Neural cell (in vitro differentiated cells): ENCODE measurements at regions not wholly inside any gene's neighbourhood (a gene's known extent, or its start where the extent isn't known, plus 50 kb on each side); places are given as distances from the start of the nearest gene placed in this dataset.

Experiments
- H2AFZ ChIP-seq: fragments of 200-600, 300-800 bp; sonication (generic), shearing (Covaris generic); 2 replicates; pipeline ENCODE4 v1.6.0; 2014; ENCODE audit warnings: low read depth, mild to moderate bottlenecking, antibody characterized with exemption, low read length, moderate library complexity
- H3F3A ChIP-seq: fragments of 200-600 bp; shearing (Covaris generic); 2 replicates; pipeline ENCODE4 v1.6.1; 2016; ENCODE audit warnings: mild to moderate bottlenecking, moderate library complexity, mixed read lengths, antibody characterized with exemption, low read length; ENCODE audit not compliant: insufficient read depth, poor library complexity, severe bottlenecking
- H3K27ac ChIP-seq: fragments of 200-600, 300-800 bp; sonication (generic), shearing (Covaris generic); 2 replicates; pipeline ENCODE4 v1.5.1; 2014; ENCODE audit warnings: mild to moderate bottlenecking, low read length, moderate library complexity
- H3K27me3 ChIP-seq: fragments of 300-800, 200-600 bp; sonication (generic), shearing (Covaris generic); 2 replicates; pipeline ENCODE4 v1.6.0; 2014; ENCODE audit warnings: mild to moderate bottlenecking, low read depth, low read length, moderate library complexity; ENCODE audit not compliant: insufficient read depth
- H3K36me3 ChIP-seq: fragments of 300-800, 200-600 bp; sonication (generic), shearing (Covaris generic); 2 replicates; pipeline ENCODE4 v1.5.1; 2014; ENCODE audit warnings: mild to moderate bottlenecking, antibody characterized with exemption, low read length, moderate library complexity; ENCODE audit not compliant: insufficient read depth
- H3K4me2 ChIP-seq: fragments of 300-800, 200-600 bp; sonication (generic), shearing (Covaris generic); 2 replicates; pipeline ENCODE4 v1.6.0; 2014; ENCODE audit warnings: mild to moderate bottlenecking, low read length
- H3K4me3 ChIP-seq: fragments of 300-800, 200-600 bp; sonication (generic), shearing (Covaris generic); 2 replicates; pipeline ENCODE4 v1.5.1; 2014; ENCODE audit warnings: mild to moderate bottlenecking, low read length, moderate library complexity
- H3K79me2 ChIP-seq: fragments of 200-600 bp; shearing (Covaris generic); replicated peaks from 2 replicates; pipeline ENCODE4 v1.6.0; 2014; ENCODE audit warnings: mild to moderate bottlenecking, low read length, moderate library complexity; ENCODE audit not compliant: insufficient read depth
- H3K9ac ChIP-seq: fragments of 300-800, 200-600 bp; sonication (generic), shearing (Covaris generic); 2 replicates; pipeline ENCODE4 v1.6.1; 2016; ENCODE audit warnings: mild to moderate bottlenecking, low read length, mixed read lengths
- H3K9me2 ChIP-seq: fragments of 200-600 bp; shearing (Covaris generic); 2 replicates; pipeline ENCODE4 v1.6.1; 2016; ENCODE audit warnings: mild to moderate bottlenecking, low read length, mixed read lengths; ENCODE audit not compliant: insufficient read depth
- H3K9me3 ChIP-seq: fragments of 200-600, 300-800 bp; sonication (generic), shearing (Covaris generic); 2 replicates; pipeline ENCODE4 v1.6.1; 2016; ENCODE audit warnings: mild to moderate bottlenecking, mixed run types, low read length, moderate library complexity, mixed read lengths
- H4K20me1 ChIP-seq: fragments of 200-600 bp; shearing (Covaris generic); 2 replicates; pipeline ENCODE4 v1.6.1; 2016; ENCODE audit warnings: mild to moderate bottlenecking, mixed run types; ENCODE audit not compliant: insufficient read depth
- EP300 ChIP-seq: fragments of 450-650 bp; conservative IDR thresholded peaks from 2 replicates; pipeline ENCODE4 v1.6.1; 2014; ENCODE audit warnings: antibody characterized with exemption, mild to moderate bottlenecking, moderate library complexity; ENCODE audit not compliant: poor library complexity, severe bottlenecking
- EZH2 ChIP-seq: fragments of 200-600, 300-800 bp; shearing (Covaris generic), sonication (generic); IDR thresholded peaks from 2 replicates; pipeline ENCODE4 v1.6.1; 2014; ENCODE audit warnings: antibody characterized with exemption, low read length, borderline replicate concordance, mild to moderate bottlenecking; ENCODE audit not compliant: insufficient read depth, poor library complexity, severe bottlenecking
- MXI1 ChIP-seq: fragments of 450-650 bp; conservative IDR thresholded peaks from 2 replicates; pipeline ENCODE4 v1.6.1; 2014; ENCODE audit warnings: antibody characterized with exemption, mild to moderate bottlenecking; ENCODE audit not compliant: poor library complexity, severe bottlenecking
- POLR2AphosphoS5 ChIP-seq: IDR thresholded peaks from 2 replicates; pipeline ENCODE4 v1.6.1; 2012
- RAD21 ChIP-seq: fragments of 450-650 bp; conservative IDR thresholded peaks from 2 replicates; pipeline ENCODE4 v1.6.1; 2014; ENCODE audit warnings: antibody characterized with exemption, mild to moderate bottlenecking, moderate library complexity
- REST ChIP-seq: IDR thresholded peaks from 2 replicates; pipeline ENCODE4 v1.6.1; 2012; ENCODE audit warnings: borderline replicate concordance
- SMC3 ChIP-seq: fragments of 450-650 bp; conservative IDR thresholded peaks from 2 replicates; pipeline ENCODE4 v1.6.1; 2014; ENCODE audit warnings: antibody characterized with exemption, mild to moderate bottlenecking, moderate library complexity; ENCODE audit not compliant: poor library complexity
- TAF1 ChIP-seq: IDR thresholded peaks from 2 replicates; pipeline ENCODE4 v1.6.1; 2012; ENCODE audit warnings: low read depth
- TF ChIP-seq, protein P1 (sequence below): fragments of 450-650 bp; IDR thresholded peaks from 2 replicates; pipeline ENCODE4 v1.5.1; 2014; ENCODE audit warnings: antibody characterized with exemption, mild to moderate bottlenecking, moderate library complexity; ENCODE audit not compliant: poor library complexity, severe bottlenecking

DNA sequence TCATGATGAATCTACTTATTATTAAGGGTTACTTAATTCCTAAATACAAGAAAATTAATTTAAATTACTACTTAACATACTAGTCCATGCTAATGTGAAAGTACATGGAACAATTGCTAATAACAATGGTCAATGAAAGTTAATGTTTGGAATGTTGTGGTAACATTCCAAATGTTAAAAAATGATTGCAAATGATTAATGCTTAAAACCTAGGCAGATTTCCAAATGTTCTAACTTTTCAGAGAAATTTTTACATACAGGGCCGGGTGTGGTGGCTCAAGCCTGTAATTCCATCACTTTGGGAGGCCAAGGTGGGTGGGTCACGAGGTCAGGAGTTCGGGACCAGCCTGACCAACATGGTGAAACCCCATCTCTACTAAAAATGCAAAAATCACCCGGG lies 1851.3 kb upstream of the PCDH7 start:
- Histone ChIP-seq H3K27me3 (no peaks in the 10 kb centered on the region), H3K79me2 (no peaks in the 10 kb centered on the region), H3K36me3 (no peaks in the 10 kb centered on the region), H3K9me2 (no peaks in the 10 kb centered on the region), H3K4me3 (no peak overlapping the region), H3K9me3 (no peaks in the 10 kb centered on the region), H3K9ac (no peak overlapping the region), H4K20me1 (no peaks in the 10 kb centered on the region), H2AFZ (no peak overlapping the region), H3F3A (no peaks in the 10 kb centered on the region), H3K27ac (no peak overlapping the region), H3K4me2 (no peak overlapping the region)
- TF ChIP-seq TAF1 (no peak), EZH2 (no peak), REST (no peak), EP300 (no peak), SMC3 (no peak), POLR2AphosphoS5 (no peak), MXI1 (no peak), RAD21 (no peak)
- TF ChIP-seq, protein P1, sequence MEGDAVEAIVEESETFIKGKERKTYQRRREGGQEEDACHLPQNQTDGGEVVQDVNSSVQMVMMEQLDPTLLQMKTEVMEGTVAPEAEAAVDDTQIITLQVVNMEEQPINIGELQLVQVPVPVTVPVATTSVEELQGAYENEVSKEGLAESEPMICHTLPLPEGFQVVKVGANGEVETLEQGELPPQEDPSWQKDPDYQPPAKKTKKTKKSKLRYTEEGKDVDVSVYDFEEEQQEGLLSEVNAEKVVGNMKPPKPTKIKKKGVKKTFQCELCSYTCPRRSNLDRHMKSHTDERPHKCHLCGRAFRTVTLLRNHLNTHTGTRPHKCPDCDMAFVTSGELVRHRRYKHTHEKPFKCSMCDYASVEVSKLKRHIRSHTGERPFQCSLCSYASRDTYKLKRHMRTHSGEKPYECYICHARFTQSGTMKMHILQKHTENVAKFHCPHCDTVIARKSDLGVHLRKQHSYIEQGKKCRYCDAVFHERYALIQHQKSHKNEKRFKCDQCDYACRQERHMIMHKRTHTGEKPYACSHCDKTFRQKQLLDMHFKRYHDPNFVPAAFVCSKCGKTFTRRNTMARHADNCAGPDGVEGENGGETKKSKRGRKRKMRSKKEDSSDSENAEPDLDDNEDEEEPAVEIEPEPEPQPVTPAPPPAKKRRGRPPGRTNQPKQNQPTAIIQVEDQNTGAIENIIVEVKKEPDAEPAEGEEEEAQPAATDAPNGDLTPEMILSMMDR: no peak

GRCh38 chr4:28879178-28879577 lies 1841.0 kb upstream of the PCDH7 start:
- TF ChIP-seq REST: no peak
- TF ChIP-seq, protein P1: no peak
- TF ChIP-seq EZH2: no peak
- TF ChIP-seq RAD21: no peak
- no peak for TF ChIP-seq SMC3
- no peak for TF ChIP-seq POLR2AphosphoS5
- no peak for TF ChIP-seq MXI1
- TF ChIP-seq EP300: no peak
- H3K27ac ChIP-seq: no peak overlapping the region
- no peaks in the 10 kb centered on the region for H4K20me1 ChIP-seq
- no peak overlapping the region for H3K4me2 ChIP-seq
- no peaks in the 10 kb centered on the region for H3F3A ChIP-seq
- H3K4me3 ChIP-seq: no peak overlapping the region
- H2AFZ ChIP-seq: no peak overlapping the region
- H3K9me2 ChIP-seq: no peaks in the 10 kb centered on the region
- no peaks in the 10 kb centered on the region for H3K79me2 ChIP-seq
- H3K9ac ChIP-seq: no peak overlapping the region
- H3K9me3 ChIP-seq: no peaks in the 10 kb centered on the region
- no peaks in the 10 kb centered on the region for H3K27me3 ChIP-seq
- no peaks in the 10 kb centered on the region for H3K36me3 ChIP-seq
